MM.1S (cell line): ENCODE measurements at regions not wholly inside any gene's neighbourhood (a gene's known extent, or its start where the extent isn't known, plus 50 kb on each side); places are given as distances from the start of the nearest gene placed in this dataset.

ENCODE experiments used
- DNase-seq: peaks from one replicate; pipeline ENCODE4 v3.0.0-alpha.2; 2015
- H2AFZ ChIP-seq: fragments of 300-600 bp; sonication (generic); 2 replicates; pipeline ENCODE4 v1.6.0; 2016; ENCODE audit warnings: antibody characterized with exemption, low read length
- H3F3A ChIP-seq: fragments of 300-600 bp; sonication (generic); 2 replicates; pipeline ENCODE4 v1.6.1; 2016; ENCODE audit warnings: mild to moderate bottlenecking, antibody characterized with exemption, low read length, moderate library complexity, mixed read lengths; ENCODE audit not compliant: insufficient read depth
- H3K27ac ChIP-seq: fragments of 300-600 bp; sonication (generic); 2 replicates; pipeline ENCODE4 v1.5.1; 2016; ENCODE audit warnings: mild to moderate bottlenecking, low read length
- H3K27me3 ChIP-seq: fragments of 300-600 bp; sonication (generic); replicated peaks from 2 replicates; pipeline ENCODE4 v1.6.0; 2016; ENCODE audit warnings: low read length; ENCODE audit not compliant: insufficient read depth
- H3K36me3 ChIP-seq: fragments of 300-600 bp; sonication (generic); replicated peaks from 2 replicates; pipeline ENCODE4 v1.6.1; 2016; ENCODE audit warnings: mild to moderate bottlenecking, low read length, mixed read lengths; ENCODE audit not compliant: insufficient read depth
- H3K4me1 ChIP-seq: fragments of 300-600 bp; sonication (generic); 2 replicates; pipeline ENCODE4 v1.6.1; 2016; ENCODE audit warnings: low read length, mixed read lengths
- H3K4me2 ChIP-seq: fragments of 300-600 bp; sonication (generic); 2 replicates; pipeline ENCODE4 v1.6.0; 2016; ENCODE audit warnings: low read depth, low read length
- H3K4me3 ChIP-seq: fragments of 300-600 bp; sonication (generic); 2 replicates; pipeline ENCODE4 v1.5.1; 2016; ENCODE audit warnings: low read length, mixed read lengths
- H3K79me2 ChIP-seq: fragments of 300-600 bp; sonication (generic); 2 replicates; pipeline ENCODE4 v1.6.1; 2016; ENCODE audit warnings: mixed run types, low read length, mixed read lengths
- H3K9ac ChIP-seq: fragments of 300-600 bp; sonication (generic); 2 replicates; pipeline ENCODE4 v1.6.1; 2016; ENCODE audit warnings: low read length, mixed read lengths
- H3K9me2 ChIP-seq: fragments of 300-600 bp; sonication (generic); replicated peaks from 2 replicates; pipeline ENCODE4 v1.6.1; 2016; ENCODE audit warnings: mild to moderate bottlenecking, low read length, mixed read lengths; ENCODE audit not compliant: insufficient read depth
- H3K9me3 ChIP-seq: fragments of 300-600 bp; sonication (generic); replicated peaks from 2 replicates; pipeline ENCODE4 v1.6.1; 2016; ENCODE audit warnings: mild to moderate bottlenecking, low read length, mixed read lengths; ENCODE audit not compliant: insufficient read depth
- H4K20me1 ChIP-seq: fragments of 300-600 bp; sonication (generic); 2 replicates; pipeline ENCODE4 v1.6.1; 2016; ENCODE audit warnings: mild to moderate bottlenecking, low read length, moderate library complexity, mixed read lengths; ENCODE audit not compliant: insufficient read depth
- EZH2 ChIP-seq: fragments of 300-600 bp; sonication (generic); optimal IDR thresholded peaks from 2 replicates; pipeline ENCODE3; 2017; ENCODE audit warnings: low read depth, mild to moderate bottlenecking, antibody characterized with exemption, low read length, mixed read lengths
- EZH2phosphoT487 ChIP-seq: fragments of 300-600 bp; sonication (generic); IDR thresholded peaks from 2 replicates; pipeline ENCODE4 v1.6.1; 2018; ENCODE audit warnings: antibody characterized with exemption, low read length
- TF ChIP-seq, protein P1 (sequence below): fragments of 300-600 bp; sonication (generic); IDR thresholded peaks from 2 replicates; pipeline ENCODE4 v1.5.1; 2016; ENCODE audit warnings: antibody characterized with exemption, low read length, mixed read lengths

GRCh38 chr12:24705216-24705615 lies 243.7 kb downstream of the BCAT1 start:
- DNase-seq = no peak
- Histone ChIP-seq H3K36me3 (no peaks in the 10 kb centered on the region), H3K4me1 (peaks cover 25% of the 10 kb centered on the region), H3K79me2 (no peaks in the 10 kb centered on the region), H3K9ac (no peak overlapping the region), H3K4me3 (peak overlapping the region; percentile 10; the same call in 1 of the 2 replicates), H4K20me1 (no peaks in the 10 kb centered on the region), H3F3A (peaks cover 9% of the 10 kb centered on the region), H3K4me2 (peak overlapping the region; percentile 76), H3K27me3 (no peaks in the 10 kb centered on the region), H2AFZ (0 out of 2 replicates have a peak overlapping the region, but pooled peaks have one; percentile 18), H3K9me3 (no peaks in the 10 kb centered on the region), H3K9me2 (no peaks in the 10 kb centered on the region), H3K27ac (peak overlapping the region; percentile 72)
- no peak for TF ChIP-seq EZH2phosphoT487
- TF ChIP-seq EZH2 = no peak
- TF ChIP-seq, protein P1, sequence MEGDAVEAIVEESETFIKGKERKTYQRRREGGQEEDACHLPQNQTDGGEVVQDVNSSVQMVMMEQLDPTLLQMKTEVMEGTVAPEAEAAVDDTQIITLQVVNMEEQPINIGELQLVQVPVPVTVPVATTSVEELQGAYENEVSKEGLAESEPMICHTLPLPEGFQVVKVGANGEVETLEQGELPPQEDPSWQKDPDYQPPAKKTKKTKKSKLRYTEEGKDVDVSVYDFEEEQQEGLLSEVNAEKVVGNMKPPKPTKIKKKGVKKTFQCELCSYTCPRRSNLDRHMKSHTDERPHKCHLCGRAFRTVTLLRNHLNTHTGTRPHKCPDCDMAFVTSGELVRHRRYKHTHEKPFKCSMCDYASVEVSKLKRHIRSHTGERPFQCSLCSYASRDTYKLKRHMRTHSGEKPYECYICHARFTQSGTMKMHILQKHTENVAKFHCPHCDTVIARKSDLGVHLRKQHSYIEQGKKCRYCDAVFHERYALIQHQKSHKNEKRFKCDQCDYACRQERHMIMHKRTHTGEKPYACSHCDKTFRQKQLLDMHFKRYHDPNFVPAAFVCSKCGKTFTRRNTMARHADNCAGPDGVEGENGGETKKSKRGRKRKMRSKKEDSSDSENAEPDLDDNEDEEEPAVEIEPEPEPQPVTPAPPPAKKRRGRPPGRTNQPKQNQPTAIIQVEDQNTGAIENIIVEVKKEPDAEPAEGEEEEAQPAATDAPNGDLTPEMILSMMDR = no peak

DNA sequence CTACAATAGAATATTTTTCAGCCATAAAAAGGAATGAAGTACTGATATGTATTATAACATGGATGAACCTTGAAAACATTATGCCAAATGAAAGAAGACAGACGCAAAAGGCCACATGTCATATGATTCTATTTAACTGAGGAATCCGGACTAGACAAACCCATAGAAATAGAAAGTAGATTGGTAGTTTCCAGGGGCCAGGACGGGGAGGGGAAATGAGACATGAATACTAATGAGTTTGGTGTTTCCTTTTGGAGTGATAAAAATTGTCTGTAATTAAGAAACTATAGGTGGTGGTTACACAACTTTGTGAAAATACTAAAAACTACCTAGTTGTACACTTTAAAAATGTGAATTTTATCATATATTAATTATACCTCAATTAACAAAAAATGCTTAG lies 247.6 kb downstream of the BCAT1 start:
- DNase-seq = no peak
- H3K4me2 ChIP-seq = no peak overlapping the region
- no peaks in the 10 kb centered on the region for H3K9me3 ChIP-seq
- TF ChIP-seq EZH2 (no peak), EZH2phosphoT487 (no peak)
- TF ChIP-seq, protein P1 = no peak
- H3K27ac ChIP-seq = no peak overlapping the region
- H3K4me1 ChIP-seq = peaks cover 17% of the 10 kb centered on the region
- H4K20me1 ChIP-seq = no peaks in the 10 kb centered on the region
- no peak overlapping the region for H3K9ac ChIP-seq
- H2AFZ ChIP-seq = no peak overlapping the region
- no peaks in the 10 kb centered on the region for H3K79me2 ChIP-seq
- H3K4me3 ChIP-seq = no peak overlapping the region
- H3K27me3 ChIP-seq = no peaks in the 10 kb centered on the region
- H3K36me3 ChIP-seq = no peaks in the 10 kb centered on the region
- peaks cover 9% of the 10 kb centered on the region for H3F3A ChIP-seq
- no peaks in the 10 kb centered on the region for H3K9me2 ChIP-seq

DNA sequence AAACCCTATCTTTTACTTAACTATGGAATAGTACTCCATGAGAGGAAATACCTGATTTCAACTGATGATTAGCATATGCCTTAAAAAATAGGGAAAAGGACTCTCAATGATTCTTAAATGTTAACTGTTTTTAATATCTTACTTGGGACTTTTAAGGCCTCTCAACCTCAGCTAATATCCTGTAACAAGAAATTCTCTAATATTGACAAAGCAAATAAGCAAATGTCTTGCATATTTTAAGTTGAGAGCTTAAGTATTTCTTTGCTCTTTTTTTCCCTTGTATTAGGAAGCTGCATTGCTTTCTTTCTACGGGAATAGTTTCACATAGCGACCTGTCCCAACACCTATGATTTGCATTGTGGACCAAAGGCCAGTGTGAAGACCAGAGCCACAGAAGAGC lies 249.9 kb downstream of the BCAT1 start:
- H3K4me3 ChIP-seq = no peak overlapping the region
- H3K9ac ChIP-seq = no peak overlapping the region
- no peaks in the 10 kb centered on the region for H3K27me3 ChIP-seq
- H2AFZ ChIP-seq = no peak overlapping the region
- TF ChIP-seq, protein P1 = no peak
- TF ChIP-seq EZH2phosphoT487 = no peak
- TF ChIP-seq EZH2 = no peak
- no peaks in the 10 kb centered on the region for H4K20me1 ChIP-seq
- no peak for DNase-seq
- no peak overlapping the region for H3K4me2 ChIP-seq
- no peaks in the 10 kb centered on the region for H3K9me2 ChIP-seq
- H3F3A ChIP-seq = no peaks in the 10 kb centered on the region
- no peaks in the 10 kb centered on the region for H3K4me1 ChIP-seq
- no peaks in the 10 kb centered on the region for H3K36me3 ChIP-seq
- no peak overlapping the region for H3K27ac ChIP-seq
- no peaks in the 10 kb centered on the region for H3K79me2 ChIP-seq
- no peaks in the 10 kb centered on the region for H3K9me3 ChIP-seq
